Stimulated activated CD4-positive, alpha-beta T cell treated with anti-CD3 and anti-CD28 coated beads, Interleukin-15, amount 100 ng/mL, for 1 hour (primary cell): ENCODE measurements at regions not wholly inside any gene's neighbourhood (a gene's known extent, or its start where the extent isn't known, plus 50 kb on each side); places are given as distances from the start of the nearest gene placed in this dataset.
A peak's percentile ranks its signal among the peaks of the same experiment; 100 is the strongest.

Source experiments
- DNase-seq, 2 donors: peaks; one replicate each; pipeline ENCODE4 v3.0.0-alpha.2; 2020; ENCODE audit warnings: low read depth in 1 of 2, low spot score in 1 of 2

DNA sequence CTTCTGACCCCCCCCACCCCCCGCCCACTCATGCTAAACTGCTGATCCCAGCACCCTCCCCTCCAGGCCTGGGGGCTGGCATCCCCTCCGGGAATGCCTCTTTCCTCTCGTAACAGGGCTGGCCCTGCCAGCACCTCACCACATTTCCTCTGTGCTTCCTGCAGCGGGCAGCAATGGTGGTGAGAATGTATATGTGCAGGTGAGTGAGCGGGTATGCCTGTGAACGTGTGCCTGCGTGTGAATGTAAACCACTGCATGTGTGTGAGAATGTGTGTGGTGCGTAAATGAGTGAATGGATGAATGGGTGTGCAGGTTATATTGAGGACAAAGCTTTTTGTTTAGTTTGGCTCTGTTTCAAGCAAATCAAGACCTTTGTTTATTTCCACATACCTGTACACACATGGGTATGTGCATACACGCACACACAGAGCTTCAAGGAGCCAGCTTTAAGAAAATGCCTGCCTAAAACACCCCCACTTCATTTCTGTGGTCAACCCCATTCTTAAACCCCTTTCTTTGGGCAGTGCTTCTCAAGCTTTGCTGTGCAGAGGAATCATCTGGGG lies 95.7 kb upstream of the SHB start:
- no peak for DNase-seq

DNA sequence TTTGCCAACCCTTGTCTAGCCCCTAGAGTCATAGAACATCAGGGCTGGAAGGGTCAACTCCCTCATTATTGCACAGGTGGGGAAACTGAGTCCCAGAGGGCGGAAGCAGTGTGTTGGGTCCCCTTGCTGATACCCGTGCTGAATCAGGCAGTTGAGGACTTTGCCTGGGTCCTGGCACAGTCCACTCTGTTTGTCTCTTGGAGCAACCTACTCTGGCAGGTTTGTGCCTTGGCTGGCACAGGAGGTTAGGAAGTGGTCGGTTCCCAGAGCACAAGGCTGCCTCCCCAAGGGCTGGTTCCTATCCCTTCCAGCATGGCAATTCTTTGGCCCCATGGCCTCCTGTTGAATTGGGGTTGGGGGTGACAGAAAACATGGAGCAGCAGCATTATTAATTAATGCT lies 94.5 kb upstream of the SHB start:
- no peak for DNase-seq

DNA sequence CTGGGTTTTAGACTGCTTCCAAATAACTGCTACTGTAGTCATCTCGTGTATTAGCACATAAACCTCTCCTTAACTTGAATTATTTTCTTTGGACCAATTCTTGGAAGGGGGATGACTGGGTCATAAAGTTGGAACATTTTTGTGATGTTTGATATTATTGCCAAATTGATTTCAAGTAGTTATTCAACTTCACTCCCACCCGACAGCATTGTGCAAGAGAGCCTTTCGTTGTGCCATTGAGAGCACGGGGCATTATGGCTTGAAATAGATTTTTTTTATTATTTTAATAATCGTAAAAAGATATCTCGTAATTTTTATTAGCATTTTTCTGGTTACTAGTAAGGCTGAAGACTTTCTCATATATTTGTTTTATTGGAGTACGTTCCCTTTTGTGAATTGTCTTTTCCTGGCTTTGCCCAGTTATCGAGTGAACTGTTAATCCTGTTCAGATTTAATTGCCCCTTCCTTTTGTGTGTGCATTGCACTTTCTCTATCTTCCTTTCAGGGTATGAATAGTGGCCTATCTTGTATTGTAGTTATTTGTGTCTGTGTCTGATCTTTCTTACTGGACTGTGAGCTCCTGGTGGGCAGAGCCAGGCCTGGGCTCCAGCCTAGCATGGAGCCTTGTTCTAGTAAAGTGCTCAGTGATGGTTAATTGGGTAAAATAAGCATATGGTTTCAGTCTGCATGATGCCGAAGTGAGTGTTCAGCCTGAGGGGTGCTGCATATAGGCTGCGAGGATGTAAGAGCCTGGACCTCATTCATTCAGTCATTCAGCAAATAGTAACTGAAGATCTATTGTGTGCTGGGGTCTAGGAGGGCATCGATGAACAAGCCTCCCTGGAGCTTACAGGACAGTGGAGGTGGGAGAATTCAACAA lies 93.5 kb upstream of the SHB start:
- no peak for DNase-seq

DNA sequence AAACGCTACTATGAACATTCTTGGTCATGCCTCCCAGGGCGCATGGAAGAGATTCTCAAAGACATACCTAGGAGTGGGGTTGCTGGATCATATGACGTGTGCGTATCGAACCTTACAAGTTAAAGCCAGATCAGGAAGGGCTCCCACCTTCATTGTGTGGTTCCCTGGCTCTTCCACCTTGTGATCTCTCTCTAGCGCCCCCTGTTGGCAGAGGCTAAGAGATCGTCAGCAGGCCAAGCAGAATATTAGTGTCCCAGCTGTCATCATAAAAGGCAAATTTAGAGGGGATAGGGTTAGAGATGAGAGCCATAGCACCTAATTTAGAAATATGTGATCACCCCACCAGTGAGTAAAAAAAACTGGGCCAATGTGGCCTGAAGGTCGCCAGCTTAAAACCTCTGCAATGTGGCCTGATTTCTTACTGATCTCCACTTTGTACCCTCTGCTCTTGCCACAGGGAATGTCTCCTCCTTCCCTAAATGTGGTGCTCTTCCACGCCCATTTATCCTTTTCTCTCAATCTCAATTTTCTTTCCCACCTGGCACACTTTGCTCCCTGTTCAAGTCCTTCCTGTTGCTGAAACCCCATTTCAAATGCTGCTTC lies 91.7 kb upstream of the SHB start:
- peak in 1 of 2 donors; percentile 14 for DNase-seq

DNA sequence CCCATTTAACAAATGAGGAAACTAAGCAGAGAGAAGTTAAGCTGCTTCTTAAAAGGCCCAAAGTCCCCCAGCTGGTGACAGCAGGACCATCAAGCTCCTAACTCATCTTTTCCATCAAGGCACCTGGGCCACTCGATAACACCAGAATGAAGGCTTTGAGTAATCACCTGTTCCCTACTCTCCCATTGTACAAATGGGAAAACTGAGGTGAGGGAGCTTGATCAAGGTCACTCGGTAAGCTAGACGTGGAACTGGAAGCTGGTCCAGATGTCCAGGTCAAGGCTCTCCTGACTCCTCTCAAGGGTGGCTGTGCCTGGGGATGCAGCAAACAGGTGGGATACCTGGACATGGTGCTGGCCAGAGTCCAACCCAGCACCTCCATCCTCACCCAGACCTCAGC lies 90.6 kb upstream of the SHB start:
- no peak for DNase-seq

DNA sequence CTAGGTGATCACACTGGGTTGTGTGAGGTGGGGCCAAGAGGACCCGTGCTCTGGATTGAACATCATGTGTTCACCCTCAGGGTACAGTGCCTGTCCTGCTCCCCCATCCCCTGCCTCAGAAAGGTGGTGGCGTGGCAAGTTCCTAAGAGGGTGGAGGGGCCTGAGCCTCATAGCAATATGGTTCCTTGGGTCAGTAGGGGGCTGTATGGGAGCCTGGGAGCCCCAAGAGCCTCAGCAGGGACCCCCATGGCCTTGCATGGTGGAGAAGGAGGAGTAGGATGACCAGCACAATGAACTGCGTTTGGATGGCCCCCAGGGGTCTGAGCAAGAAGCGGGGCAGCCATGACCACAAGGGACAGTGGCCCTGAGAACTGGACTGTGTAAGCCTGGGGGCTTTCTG lies 89.6 kb upstream of the SHB start:
- no peak for DNase-seq

DNA sequence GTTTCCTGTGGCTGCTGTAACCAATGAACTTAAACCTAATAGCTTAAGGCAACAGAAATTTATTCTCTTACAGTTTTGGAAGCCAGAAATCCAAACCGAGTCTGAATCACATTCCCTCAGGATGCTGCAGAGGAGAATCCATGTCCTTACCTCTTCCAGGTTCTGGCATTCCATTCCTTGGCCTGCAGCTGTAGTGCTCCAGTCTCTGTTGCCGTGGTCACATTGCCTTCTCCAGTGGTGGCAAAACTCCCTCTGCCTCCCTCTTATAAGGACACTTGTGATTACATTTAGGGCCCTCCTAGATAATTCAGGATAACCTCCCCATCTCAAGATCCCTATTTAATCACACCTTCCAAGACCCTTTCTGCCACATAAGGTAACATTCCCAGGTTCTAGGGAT lies 88.7 kb upstream of the SHB start:
- DNase-seq = no peak

DNA sequence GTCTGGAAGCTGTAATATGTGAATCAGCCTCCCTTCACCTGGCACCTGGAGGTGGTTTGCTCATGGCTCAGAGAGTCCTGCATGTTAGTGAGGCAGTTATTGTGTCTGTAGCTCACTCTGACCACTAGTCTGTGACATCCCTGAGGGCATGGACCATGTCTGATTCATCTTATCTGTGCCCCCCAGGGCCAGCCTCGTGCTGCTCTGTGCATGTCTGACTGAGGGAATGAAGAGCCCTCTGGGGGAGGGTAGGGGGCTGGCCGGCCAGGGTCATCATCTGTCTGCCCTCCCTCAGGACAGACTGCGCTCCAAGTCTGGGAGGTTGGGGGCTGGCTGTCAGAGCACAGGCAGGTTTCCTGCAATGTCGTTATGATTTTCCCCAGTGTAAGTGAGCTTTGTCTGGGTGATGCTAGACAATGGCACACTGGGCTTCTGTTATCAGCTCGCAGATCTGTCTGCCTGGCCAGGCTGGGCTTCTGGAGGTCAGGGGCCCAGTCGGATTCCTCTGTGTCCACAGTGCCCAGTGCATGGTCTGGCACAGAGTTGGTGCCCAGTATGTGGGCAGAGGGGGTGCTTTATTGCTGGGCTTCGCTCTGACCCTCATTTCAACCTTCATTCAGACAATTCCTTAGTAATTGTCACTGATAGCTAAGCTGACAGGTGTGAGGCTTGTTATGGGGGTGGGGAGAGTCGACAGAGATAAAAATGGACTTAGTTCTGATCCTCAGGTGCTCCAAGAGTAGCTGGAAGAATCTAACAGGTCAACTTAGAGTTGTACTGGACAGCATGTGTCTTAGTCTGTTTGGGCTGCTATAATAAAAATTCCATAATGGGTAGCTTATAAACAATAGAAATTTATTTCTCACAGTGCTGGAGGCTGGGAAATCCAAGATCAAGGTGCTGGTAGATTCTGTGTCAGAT lies 85.7 kb upstream of the SHB start:
- DNase-seq = no peak

DNA sequence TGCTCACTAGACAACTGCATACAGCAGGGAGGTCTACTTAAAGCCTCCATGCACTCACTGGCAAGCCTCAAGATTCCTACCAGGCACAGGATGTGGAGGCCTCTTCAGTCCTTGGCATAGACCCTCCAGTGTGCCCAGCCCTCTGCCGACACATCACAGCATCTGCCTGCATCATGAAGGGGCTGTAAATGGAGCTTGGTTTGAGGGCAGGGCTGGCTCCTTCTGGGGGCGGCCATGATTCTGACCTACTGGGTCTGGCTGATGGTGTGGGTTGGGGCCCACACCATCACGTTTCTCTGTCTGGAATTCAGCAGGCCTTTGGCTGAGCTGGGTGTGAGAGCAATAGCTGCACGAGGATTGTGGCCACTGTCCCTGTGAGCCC lies 84.9 kb upstream of the SHB start:
- DNase-seq = no peak

DNA sequence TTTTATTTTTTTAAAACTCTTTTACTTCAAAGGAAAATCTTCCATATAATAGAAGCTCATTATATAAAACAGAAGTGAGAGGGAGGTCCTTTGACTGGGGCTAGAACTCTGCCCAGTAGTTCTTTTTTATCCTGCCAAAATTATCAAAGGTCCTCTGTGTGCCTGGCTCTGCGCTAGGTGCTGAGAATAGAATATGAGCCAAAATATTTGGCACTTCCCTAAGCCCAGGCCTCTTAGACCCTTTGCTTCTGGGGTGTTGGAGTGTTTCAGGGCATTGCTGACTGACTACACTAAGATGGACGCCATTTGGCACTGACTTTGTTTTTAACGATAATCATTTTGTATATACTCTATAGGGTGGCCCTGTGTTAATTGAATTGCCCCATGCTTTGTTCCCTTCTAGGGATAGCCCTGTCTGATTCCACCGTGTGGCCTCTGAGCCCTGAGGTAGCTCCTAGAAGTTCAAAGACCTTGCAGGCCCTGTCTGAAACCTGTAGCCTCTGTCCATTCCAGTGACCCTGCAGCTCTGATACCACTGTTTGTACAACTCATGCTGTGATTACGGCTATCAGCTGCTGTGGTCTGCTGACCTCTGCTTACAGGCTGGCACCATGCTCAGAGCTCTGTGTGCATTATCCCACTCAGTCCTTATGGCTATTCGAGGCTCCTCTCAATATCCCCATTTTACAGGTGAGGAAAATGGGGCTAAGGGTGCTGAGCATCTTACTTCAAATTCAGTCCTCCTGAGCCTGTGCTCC lies 84.3 kb upstream of the SHB start:
- no peak for DNase-seq

DNA sequence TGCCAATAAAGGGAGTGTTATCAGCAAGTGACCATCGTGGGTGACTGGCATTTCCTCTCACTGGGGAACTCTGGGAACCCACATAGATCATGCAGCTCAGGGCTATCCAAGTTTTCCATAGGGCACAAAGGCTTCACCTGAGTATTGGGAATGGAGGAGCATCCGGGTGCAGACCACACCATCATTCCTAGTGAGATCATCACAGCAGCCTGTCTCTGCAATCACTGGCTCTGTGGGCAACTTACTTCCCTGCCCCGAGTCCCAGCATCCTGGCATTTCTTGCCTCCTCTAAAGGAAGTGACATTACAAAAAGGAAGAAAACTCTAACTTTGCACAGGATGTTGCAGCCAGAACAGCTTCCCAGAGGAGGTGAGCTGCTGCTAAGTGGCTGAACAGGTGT lies 80.6 kb upstream of the SHB start:
- DNase-seq = no peak

DNA sequence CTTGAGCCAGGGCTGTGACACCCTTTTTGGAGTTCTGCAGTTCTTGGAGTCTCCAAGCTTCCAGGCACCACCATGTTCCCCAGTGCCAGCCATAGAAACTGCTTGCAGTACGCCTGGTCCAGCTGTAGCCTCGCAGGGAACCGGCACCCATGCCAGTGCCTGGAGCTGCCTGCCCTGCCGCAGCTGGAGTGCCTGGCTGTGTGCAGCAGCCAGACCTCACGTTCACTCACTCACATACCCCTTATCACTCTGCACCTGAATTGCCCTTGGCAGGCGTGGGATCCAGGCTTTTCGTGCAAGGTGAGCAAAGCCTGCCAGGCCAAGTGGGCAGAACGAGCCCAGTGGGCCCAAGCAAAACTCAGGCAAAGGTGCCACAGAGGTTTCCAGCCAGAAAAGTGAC lies 77.8 kb upstream of the SHB start:
- DNase-seq = no peak

DNA sequence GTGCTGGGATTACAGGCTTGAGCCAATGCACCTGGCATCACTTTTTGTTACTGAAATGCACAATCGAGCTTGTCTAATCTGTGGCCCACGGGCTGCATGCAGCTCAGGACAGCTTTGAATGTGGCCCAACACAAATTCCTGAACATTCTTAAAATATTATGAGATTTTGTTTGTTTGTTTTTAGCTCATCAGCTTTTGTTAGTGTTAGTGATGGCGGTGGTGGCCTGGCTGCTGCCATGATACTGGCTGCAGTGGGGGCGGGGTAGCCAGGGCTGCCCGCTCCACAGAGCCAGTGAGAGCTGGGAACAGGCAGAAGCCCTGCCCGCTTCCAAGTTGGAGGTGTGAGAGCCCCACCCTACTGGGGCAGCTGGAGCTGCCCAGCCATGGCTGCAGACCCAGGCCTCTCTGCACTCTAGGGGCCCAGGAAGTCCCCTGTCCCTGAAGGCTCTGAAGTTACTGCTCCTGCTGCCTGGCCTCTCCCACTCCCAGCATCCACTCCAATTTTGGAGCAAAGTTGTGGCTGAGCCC lies 76.6 kb upstream of the SHB start:
- DNase-seq = no peak

DNA sequence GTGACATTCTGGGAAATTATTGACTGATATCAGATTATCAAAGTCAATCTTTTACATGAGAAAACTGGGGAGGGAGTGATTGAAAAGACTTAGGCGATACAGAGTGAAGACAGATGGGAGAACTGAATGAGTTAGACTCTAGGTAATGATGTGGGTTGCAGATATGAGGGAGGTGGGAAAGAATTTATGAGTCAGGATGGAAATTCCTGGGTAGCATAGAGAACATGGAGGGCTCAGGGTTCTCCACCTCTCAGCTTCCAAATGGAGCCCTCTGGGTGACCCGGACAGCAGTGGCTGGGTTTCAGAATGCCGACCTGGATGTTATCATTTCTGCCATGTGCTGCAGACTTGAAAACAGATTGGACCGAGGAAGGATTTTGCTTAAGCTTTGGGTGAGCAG lies 75.4 kb upstream of the SHB start:
- DNase-seq = no peak

DNA sequence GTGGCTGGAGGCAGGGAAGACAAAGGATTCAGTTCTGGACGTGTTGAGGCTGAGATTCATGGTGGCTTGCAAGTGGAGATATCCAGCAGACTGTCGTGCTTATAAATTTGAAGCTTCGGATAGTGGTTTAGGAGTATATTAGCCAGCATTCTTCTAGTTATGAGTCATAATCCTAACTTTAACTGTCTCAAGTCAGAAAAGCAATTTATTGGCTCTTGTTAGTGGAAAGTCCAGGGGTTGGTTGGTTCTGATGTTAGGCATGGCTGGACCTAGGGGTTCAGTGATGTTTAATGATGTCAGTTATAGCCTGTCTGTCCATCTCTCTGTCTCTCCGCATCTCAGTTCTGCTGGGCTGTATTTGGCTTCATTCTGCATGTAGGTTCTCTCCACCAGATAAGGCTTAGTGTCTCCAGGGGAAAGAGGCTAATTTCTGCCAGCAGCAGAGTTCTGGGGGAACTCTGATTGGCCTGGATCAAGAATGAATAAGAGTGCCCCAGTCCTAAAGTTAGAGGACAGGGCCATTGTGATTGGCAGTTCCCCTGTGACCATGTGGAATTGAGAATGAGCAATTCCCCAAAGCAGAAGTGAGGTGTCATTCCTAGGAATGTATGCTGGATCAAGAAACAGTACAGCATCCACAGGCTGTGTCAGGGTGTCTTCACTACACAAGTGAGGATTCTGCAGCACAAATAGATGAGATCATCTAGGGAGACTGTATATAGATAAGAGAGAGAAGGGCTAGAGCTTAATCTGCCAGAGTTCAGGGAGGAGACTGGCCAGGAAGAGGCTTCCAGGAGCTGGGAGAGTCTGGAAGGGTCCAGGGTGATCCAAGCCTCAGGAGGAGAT lies 72.9 kb upstream of the SHB start:
- no peak for DNase-seq

DNA sequence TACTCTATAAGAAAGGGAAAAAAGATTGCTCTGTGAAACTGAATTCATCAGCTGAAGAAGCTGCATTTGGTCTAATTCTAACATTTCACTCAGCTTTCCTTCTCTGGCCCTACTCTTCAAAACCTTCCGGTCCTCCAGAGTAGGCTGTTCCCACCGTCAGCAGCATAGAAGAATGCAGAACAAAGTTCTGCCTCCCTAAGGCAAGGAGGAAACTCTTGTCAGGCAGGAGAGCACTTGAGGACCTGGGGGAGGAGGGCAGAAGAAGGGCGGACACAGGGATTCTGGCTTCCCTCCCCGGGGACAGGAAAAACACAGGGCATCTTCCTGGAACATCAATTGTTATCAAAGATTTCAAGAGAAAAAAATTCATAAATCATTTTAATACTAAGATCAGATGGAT lies 69.2 kb upstream of the SHB start:
- no peak for DNase-seq

DNA sequence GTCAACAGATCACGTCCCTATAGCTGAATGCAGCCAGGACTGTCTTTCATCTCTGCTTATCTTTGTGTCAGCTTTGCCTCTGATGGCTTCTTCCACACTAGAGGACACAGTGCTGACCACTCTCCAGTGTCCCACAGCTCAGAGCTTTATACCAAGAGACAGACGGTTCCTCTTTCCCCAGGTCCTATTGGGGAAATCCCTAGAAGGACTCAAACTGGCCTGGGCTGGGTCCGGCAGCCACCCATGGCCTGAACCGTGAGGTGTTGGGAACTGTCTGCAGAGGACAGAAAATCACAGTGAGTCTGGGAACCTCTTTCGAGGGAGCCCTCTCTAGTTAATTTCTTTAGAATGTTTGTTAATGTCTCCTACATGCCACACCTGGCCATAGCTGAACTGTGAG lies 68.3 kb upstream of the SHB start:
- no peak for DNase-seq

DNA sequence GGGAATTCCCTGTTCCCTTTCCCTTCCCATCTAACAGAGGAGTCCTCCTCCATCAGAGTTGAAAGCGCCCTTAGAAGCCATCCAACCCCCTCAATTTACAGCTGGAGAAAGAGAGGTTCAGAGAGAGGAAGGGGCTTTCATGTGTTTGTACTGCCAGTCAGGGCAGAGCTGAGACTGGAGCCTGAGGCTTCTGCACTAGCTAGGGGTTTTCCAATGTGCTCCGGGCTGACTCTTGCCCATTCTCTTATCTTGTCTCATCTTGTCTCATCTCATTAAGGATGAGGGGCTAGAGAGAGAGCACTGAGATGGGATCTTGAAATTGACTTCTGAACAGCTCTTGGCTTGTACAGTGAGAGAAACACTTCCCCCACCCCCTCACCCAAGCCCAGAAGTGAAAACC lies 67.4 kb upstream of the SHB start:
- no peak for DNase-seq

DNA sequence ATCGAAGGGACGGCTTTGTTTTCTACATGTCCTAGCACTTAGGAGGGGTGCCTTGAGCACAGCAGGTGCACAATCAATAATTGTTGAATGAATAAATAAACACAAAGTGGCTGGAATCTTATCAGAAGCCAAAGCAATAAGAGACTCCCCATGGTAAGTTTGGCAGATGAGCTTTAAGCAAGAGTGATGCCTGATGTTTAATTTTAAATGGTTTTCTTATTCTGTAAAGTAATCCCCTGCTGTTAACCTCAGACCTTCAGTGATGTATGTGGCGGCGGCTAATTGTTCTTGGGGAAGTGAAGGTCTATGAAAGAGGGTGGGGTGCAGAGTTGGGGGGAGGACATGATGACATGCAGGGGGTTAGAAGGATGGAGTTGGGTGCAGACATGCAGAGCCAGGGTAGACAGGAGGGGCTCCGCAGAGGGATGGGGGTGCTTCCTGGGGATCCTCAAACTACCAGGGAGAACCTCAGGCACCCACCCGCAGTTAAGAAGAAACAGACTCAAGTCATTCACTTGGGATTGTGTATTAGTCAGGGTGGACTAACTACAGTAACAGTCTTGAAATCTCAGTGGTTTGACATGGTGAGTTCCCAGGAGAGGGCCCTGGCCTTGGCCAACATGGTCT lies 65.7 kb upstream of the SHB start:
- DNase-seq = no peak
